ENCODE measurements at regions not wholly inside any gene's neighbourhood (a gene's known extent, or its start where the extent isn't known, plus 50 kb on each side); places are given as distances from the start of the nearest gene placed in this dataset.

- DNase-seq (ENCODE audit: low read depth): no peak
Measured at GRCh38 chr5:96035796-96036195, 74.1 kb upstream of the ELL2 start.

GRCh38 chr5:96033116-96033515 lies 71.5 kb upstream of the ELL2 start:
- no peak for DNase-seq (ENCODE audit: low read depth)

GRCh38 chr5:96031811-96032261 lies 70.2 kb upstream of the ELL2 start:
- no peak for DNase-seq (ENCODE audit: low read depth)

- no peak for DNase-seq (ENCODE audit: low read depth)
Measured at GRCh38 chr5:96031180-96031579, 69.5 kb upstream of the ELL2 start.

GRCh38 chr5:96026406-96027041 lies 64.9 kb upstream of the ELL2 start:
- no peak for DNase-seq (ENCODE audit: low read depth)

- DNase-seq (ENCODE audit: low read depth): no peak
Measured at GRCh38 chr5:96024683-96025475, 63.2 kb upstream of the ELL2 start.

- no peak for DNase-seq (ENCODE audit: low read depth)
Measured at GRCh38 chr5:96023518-96023917, 61.9 kb upstream of the ELL2 start.

GRCh38 chr5:96022971-96023370 lies 61.3 kb upstream of the ELL2 start:
- no peak for DNase-seq (ENCODE audit: low read depth)

- no peak for DNase-seq (ENCODE audit: low read depth)
Measured at GRCh38 chr5:96017951-96018350, 56.3 kb upstream of the ELL2 start.

GRCh38 chr5:96016216-96016615 lies 54.6 kb upstream of the ELL2 start:
- no peak for DNase-seq (ENCODE audit: low read depth)

- no peak for DNase-seq (ENCODE audit: low read depth)
Measured at GRCh38 chr5:96015709-96016108, 54.1 kb upstream of the ELL2 start.

- no peak for DNase-seq (ENCODE audit: low read depth)
Measured at GRCh38 chr5:96014395-96014794, 52.7 kb upstream of the ELL2 start.

GRCh38 chr5:96013254-96013653 lies 51.6 kb upstream of the ELL2 start:
- DNase-seq (ENCODE audit: low read depth): no peak

- DNase-seq (ENCODE audit: low read depth): no peak
Measured at GRCh38 chr5:96012399-96012798, 50.7 kb upstream of the ELL2 start.

Measured in activated T-helper 1 cell treated with Interleukin-2 at 50 U/mL for 16 hours (primary cell).